ENCODE measurements at regions not wholly inside any gene's neighbourhood (a gene's known extent, or its start where the extent isn't known, plus 50 kb on each side); places are given as distances from the start of the nearest gene placed in this dataset.

DNA sequence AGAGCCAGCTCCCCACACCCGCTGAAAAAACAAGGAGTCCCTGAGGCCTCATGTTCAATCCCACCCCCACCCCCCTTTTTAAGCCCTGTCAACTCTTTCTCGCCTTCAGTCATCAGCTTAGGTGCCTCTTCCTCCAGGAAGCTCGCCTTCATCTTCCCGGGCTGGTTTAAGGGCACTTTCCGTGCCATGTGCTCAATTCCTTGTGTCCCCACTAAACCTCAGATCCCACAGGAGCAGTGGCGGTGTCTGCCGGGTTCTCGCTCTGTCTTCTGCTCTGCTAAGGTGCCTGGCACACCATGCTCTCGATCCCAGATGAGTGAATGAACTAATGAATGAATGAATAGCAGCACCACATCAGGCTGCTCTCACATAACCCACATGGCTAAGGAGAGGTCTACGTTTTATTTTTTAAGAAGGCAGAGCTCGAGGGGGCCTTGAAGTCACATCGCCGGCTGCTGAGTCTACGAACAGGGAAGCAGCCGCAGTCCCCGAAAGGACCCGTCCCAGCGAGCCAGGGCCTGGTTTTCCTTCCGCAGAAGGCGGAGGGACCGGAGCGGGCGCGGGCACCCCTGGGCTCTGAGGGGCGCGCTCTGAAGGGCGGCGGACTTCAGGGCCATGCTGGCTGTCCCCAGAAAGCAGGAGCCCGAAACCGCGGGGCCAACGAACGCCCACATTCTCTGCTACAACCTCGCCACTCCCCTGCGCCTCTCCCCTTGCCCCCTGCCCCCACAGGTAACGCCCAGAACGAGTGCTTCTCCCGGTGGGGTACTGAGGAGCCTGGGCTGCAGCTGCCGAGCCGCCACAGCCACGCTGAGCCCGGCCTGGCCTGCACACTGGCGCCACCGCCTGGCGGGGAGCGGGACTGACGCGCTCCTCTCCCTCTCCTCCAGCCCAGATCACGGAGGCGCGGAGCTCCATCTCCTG, 73.4 kb upstream of the KCNMA1 start:
- intact Hi-C loops (cut with micrococcal nuclease): loop anchor here (5.0 to 10.0 kb wide), 2 partner anchors 314 to 539 kb away; partner anchors contain the start of gene POLR3A

DNA sequence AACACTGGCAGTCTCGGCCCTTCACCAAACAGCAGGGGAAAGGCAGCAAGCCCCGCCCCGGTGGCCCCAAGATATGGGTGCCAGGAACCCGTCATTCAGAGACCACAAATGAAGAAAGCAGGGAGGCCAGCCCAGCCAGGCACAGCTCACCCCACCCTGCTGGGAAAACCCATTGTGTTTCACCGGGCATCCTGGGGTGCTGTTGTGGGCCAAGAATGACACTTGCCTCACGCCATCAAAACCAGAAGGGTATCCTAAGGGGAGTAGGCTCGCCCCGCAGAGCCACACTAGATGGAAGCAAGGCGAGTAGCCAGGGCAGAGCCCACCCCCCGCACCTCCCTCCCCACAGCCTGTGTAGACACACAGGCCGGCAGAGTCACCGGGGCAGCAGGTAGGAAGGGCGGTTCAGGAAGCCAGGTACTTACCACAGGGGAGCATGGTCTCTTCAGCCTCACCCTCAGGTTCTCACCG, 72.5 kb upstream of the KCNMA1 start:
- intact Hi-C loops (cut with micrococcal nuclease): loop anchor here (5.0 to 10.0 kb wide), 2 partner anchors 315 to 538 kb away; partner anchors contain the start of gene POLR3A

DNA sequence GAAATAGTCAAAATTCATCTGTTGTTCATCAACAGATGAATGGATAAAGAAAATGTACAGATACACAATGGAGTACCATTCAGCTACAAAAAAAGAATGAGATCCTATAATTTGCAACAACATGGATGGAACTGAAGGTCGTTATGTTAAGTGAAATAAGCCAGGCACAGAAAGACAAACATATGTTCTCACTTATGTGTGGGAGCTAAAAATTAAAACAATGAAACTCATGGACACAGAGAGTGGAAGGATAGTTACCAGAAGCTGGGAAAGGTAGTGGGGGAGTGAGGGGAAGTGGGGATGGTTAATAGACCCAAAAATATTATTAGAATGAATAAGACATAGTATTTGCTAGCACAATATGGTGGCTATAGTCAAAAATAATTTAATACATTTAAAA, 70.0 kb upstream of the KCNMA1 start:
- intact Hi-C loops (cut with micrococcal nuclease): no loop called here

DNA sequence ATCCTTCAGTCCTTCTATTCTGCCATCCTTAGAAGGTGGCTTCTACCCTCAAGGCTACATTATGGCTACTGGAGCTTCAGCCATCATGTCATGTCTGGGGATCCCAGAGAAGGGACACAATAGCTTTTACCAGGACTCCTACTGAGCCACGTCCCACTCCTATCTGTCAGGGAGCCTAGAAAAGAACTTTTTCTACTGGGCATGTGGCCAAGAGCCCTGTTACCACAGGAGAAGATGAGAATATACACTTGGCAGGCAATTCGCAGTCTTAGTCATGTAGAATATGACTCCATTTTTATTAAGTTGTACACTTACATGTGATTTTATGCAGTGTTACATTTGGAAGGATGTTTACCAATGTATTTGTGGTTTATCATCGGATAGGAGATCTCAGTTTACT, 64.6 kb upstream of the KCNMA1 start:
- intact Hi-C loops (cut with micrococcal nuclease): no loop called here

DNA sequence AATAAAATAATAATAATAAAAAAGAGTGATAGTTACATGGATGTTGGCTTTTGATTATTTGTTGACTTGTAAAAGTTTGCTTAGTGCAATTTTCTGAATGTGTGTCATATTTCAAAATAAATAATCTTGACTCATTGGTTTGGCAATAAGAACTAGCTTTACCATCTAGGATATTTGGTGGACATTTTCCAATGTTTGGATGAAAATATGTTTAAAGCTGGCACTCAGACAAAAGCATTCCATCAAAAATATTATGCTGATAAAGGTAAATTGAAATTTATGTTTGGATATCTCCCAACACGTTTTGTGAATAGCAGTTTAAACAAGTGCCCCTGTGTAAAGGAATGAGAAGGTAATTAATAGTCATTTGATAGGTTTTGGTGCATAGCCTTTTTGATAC, 62.5 kb upstream of the KCNMA1 start:
- intact Hi-C loops (cut with micrococcal nuclease): no loop called here

DNA sequence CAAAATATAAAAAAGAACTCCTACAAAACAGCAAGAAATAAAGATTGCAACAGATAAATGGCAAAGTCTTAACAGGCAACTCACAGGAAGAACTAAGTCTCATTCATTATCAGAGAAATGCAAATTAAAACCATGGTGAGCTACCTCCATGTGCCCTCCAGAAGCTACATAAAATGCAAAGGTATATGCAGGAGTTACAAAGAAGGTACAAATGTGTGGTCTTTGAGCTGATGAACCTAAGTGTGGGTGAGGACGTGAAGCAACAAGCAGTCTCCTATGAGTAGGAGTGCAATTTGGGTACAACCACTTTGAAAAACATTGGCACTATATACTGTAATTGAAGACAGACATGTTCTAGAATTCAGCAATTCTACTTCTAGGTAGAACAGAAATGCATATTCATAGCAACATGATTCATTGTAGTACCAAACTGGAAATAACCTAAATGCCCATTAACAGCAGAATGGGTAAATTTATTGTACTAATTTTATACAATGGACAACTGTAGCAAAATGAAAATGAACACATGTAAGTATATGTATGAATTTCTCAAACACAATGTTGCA, 61.6 kb upstream of the KCNMA1 start:
- intact Hi-C loops (cut with micrococcal nuclease): no loop called here

DNA sequence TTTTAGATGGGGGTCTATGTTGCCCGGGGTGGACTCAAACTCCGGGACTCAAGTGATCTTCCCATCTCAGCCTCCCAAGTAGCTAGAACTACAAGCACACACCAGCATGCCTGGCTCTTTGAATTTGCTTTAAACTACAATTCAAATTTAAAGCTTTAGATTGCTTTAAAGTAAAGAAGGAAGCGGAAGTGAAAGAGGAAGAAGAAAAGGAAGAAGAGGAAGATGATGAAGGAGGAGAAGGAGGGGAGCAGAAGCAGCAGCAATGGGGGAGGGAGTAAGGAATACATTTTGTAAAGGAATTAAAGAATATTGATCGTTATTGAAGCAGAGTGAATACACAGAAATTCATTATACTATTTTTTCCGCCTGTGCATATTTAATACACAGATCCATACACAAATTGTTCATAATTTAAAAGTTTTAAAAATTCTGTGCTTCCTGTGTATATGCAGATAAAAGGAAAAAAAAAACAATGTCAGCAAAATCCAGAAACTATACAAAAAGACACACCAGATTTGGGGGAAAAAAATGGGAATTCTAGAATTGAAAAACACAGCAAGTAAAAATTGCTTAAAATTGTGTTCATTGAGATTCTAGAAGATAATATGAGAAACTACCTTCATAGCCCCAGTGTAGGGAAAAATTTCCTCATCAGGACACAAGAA, 60.8 kb upstream of the KCNMA1 start:
- intact Hi-C loops (cut with micrococcal nuclease): no loop called here

DNA sequence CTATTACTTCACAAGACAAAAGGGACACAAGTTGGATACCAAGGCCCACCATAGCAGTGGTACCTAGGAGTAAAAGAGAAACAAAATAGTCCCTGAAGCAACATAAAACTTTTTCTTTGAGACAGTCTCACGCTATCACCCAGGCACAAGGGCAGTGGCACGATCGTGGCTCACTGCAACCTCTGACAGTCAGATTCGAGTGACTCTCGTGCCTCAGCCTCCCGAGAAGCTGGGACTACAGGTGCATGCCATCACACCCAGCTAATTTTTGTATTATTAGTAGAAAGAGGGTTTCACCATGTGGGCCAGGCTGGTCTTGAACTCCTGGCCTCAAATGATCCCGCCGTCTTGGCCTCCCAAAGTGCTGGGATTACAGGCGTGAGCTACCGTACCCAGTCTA, 59.0 kb upstream of the KCNMA1 start:
- intact Hi-C loops (cut with micrococcal nuclease): no loop called here

DNA sequence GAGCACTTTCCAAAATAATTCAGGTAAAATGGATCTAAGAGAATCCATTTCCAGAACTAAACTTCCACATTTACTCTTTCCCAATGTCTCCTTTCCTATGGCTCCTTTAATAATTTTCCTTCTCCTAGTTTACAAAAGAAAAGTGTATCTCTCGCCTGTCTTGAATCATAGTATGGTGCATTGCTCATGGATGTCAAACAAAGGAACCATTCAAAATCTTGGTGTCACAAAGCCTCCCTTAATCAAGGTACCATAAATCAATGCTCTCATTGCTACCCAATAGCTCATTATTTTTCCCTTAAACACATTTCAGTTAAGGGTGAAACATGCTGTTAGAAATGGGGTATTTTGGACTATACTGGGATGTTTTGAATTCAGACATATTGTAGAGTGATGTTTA, 57.6 kb upstream of the KCNMA1 start:
- intact Hi-C loops (cut with micrococcal nuclease): no loop called here

DNA sequence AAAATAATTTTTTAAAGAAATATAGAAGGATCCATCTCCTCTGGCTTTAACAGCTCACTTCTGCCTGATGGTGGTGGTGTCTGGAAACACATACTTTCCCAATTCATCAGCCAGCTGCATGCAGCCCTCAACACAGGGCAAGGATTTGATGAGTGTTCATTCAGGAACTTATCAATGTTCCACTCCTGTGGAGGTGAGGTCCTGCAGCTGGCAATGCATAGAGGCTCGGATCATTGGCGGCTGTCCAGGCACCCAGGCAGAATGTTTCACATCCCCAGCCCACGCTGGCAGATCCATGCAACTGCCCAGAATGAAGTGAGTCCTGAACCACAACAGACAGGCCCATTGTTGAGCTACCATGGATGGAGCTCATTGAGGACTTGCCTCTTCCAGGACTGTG, 55.2 kb upstream of the KCNMA1 start:
- intact Hi-C loops (cut with micrococcal nuclease): no loop called here

DNA sequence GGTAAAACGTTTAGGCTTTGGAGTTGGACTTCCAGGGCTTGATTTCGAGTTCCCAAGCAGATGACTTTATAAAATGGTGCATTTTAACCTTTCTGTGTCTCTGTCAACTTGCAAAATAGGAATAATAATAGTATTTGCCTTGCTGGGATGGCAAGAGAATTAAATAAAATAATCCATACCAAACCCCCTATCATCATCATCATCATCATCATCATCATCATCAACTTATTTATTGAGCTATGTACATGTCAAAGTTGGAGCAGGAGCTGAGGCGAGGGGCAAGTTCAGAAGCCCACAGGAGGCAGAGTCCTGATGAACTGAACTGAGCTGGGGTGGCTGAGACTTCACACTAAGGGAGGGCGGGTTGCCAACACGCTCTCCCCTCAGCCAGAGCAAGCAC, 51.7 kb upstream of the KCNMA1 start:
- intact Hi-C loops (cut with micrococcal nuclease): no loop called here

DNA sequence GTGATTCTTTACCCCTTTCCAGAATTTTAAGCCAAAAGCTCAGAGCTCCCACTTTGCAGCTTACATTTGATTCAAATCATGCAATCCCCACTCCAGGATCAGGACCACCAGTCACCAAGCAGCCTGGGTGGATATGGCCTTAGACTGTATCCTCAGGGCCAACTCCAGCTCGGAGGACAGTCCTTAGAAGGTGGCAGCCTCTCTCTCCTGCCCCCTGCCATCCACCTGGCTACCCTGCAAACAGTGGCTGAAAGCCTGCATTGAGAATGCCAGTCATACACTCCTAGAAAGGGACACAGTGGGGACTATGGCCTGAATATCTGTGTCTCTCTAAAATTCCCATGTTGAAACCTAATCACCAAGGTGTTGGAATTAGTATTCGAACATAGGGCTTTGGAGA, 50.0 kb upstream of the KCNMA1 start:
- intact Hi-C loops (cut with micrococcal nuclease): no loop called here
